Bronchial epithelial cell (primary cell): ENCODE measurements at regions not wholly inside any gene's neighbourhood (a gene's known extent, or its start where the extent isn't known, plus 50 kb on each side); places are given as distances from the start of the nearest gene placed in this dataset.

Source experiments
- DNase-seq: peaks from one replicate; pipeline ENCODE4 v3.0.0-alpha.2; 2010; ENCODE audit warnings: low read depth
- FAIRE-seq: peaks from 2 replicates; lab custom pipeline; 2011; peaks lifted over from hg19 to GRCh38; lab: Jason Lieb, UNC
- H3K27me3 ChIP-seq: 2 replicates; pipeline ENCODE4 v1.5.1; 2011; ENCODE audit warnings: low read length; ENCODE audit not compliant: control insufficient read depth, insufficient read depth
- H3K36me3 ChIP-seq: 2 replicates; pipeline ENCODE4 v1.5.1; 2011; ENCODE audit warnings: low read length; ENCODE audit not compliant: control insufficient read depth, insufficient read depth
- H3K4me3 ChIP-seq: 2 replicates; pipeline ENCODE4 v1.5.1; 2011; ENCODE audit warnings: mild to moderate bottlenecking, low read depth, low read length, control low read depth
- TF ChIP-seq, protein P1 (sequence below): IDR thresholded peaks from 2 replicates; pipeline ENCODE4 v1.5.1; 2011; ENCODE audit warnings: mild to moderate bottlenecking, moderate library complexity, low read length, control low read depth, inconsistent platforms; ENCODE audit not compliant: insufficient read depth, severe bottlenecking

GRCh38 chr5:38607396-38607795 is 51.0 kb upstream of the LIFR start:
- Histone ChIP-seq H3K4me3 (no peak overlapping the region), H3K36me3 (no peaks in the 10 kb centered on the region), H3K27me3 (peaks cover 2% of the 10 kb centered on the region)
- DNase-seq = no peak
- FAIRE-seq = no peak
- TF ChIP-seq, protein P1, sequence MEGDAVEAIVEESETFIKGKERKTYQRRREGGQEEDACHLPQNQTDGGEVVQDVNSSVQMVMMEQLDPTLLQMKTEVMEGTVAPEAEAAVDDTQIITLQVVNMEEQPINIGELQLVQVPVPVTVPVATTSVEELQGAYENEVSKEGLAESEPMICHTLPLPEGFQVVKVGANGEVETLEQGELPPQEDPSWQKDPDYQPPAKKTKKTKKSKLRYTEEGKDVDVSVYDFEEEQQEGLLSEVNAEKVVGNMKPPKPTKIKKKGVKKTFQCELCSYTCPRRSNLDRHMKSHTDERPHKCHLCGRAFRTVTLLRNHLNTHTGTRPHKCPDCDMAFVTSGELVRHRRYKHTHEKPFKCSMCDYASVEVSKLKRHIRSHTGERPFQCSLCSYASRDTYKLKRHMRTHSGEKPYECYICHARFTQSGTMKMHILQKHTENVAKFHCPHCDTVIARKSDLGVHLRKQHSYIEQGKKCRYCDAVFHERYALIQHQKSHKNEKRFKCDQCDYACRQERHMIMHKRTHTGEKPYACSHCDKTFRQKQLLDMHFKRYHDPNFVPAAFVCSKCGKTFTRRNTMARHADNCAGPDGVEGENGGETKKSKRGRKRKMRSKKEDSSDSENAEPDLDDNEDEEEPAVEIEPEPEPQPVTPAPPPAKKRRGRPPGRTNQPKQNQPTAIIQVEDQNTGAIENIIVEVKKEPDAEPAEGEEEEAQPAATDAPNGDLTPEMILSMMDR = no peak

- no peak for FAIRE-seq
- DNase-seq = no peak
- H3K36me3 ChIP-seq = no peaks in the 10 kb centered on the region
- H3K4me3 ChIP-seq = no peak overlapping the region
- H3K27me3 ChIP-seq = peaks cover 2% of the 10 kb centered on the region
- TF ChIP-seq, protein P1 = no peak
Measured at GRCh38 chr5:38607930-38608564, 51.6 kb upstream of the LIFR start.

- Histone ChIP-seq H3K36me3 (no peaks in the 10 kb centered on the region), H3K27me3 (peaks cover 2% of the 10 kb centered on the region), H3K4me3 (no peak overlapping the region)
- DNase-seq = no peak
- TF ChIP-seq, protein P1 = no peak
- FAIRE-seq = no peak
Measured at GRCh38 chr5:38608874-38609273, 52.4 kb upstream of the LIFR start.

- DNase-seq (no peak), FAIRE-seq (no peak)
- peaks cover 2% of the 10 kb centered on the region for H3K27me3 ChIP-seq
- TF ChIP-seq, protein P1 = no peak
- H3K36me3 ChIP-seq = no peaks in the 10 kb centered on the region
- no peak overlapping the region for H3K4me3 ChIP-seq
Measured at GRCh38 chr5:38612851-38613250, 56.4 kb upstream of the LIFR start.

DNA sequence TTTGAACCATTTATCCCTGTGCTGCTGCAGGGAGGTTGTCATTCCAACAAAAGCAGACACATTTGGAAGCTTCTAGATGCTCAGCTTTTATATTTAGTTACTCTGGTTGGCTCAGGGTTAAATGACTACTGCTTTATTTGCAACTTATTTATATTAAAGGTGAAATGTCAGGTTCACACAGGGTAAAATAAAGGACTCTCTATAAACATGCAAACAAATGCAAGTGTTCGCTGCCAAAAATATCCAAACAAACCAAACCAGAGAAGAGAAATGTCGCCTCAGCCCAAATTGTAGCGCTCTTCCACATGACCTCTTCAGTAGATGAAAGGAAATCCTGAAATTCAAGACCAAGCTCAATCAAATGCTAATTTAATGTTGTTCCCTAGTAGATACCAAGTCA is 57.0 kb upstream of the LIFR start:
- FAIRE-seq (no peak), DNase-seq (no peak)
- no peaks in the 10 kb centered on the region for H3K36me3 ChIP-seq
- H3K27me3 ChIP-seq = peaks cover 2% of the 10 kb centered on the region
- no peak overlapping the region for H3K4me3 ChIP-seq
- TF ChIP-seq, protein P1 = no peak
